Cerebellar cortex (tissue), 1 donor: ENCODE measurements at regions not wholly inside any gene's neighbourhood (a gene's known extent, or its start where the extent isn't known, plus 50 kb on each side); places are given as distances from the start of the nearest gene placed in this dataset.
A peak's percentile ranks its signal among the peaks of the same experiment; 100 is the strongest.
"Not testable (repeated sequence)": the region's sequence is repeated elsewhere in the genome, so short reads cannot be mapped to it uniquely, and the experiment has no call there.

Source experiments
- DNase-seq: peaks from one replicate; pipeline ENCODE4 v3.0.0-alpha.2; 2015; ENCODE audit warnings: low spot score

- DNase-seq = no peak
Observed at GRCh38 chr4:156321203-156321602, 367.5 kb upstream of the CTSO start.

- DNase-seq = no peak
Observed at GRCh38 chr4:156313497-156313896, 359.8 kb upstream of the CTSO start.

GRCh38 chr4:156312261-156312847 is 358.7 kb upstream of the CTSO start:
- DNase-seq = no peak

- no peak for DNase-seq
Observed at GRCh38 chr4:156309031-156309430, 355.4 kb upstream of the CTSO start.

- no peak for DNase-seq
Observed at GRCh38 chr4:156303708-156304107, 350.0 kb upstream of the CTSO start.

- DNase-seq = no peak
Observed at GRCh38 chr4:156298230-156298629, 344.6 kb upstream of the CTSO start.

GRCh38 chr4:156295676-156296195 is 342.1 kb upstream of the CTSO start:
- DNase-seq = no peak

- DNase-seq = peak; percentile 27
Observed at GRCh38 chr4:156294577-156294976, 340.9 kb upstream of the CTSO start.

GRCh38 chr4:156293657-156294297 is 340.1 kb upstream of the CTSO start:
- DNase-seq = no peak

GRCh38 chr4:156291317-156291716 is 337.7 kb upstream of the CTSO start:
- DNase-seq = no peak

GRCh38 chr4:156290811-156291210 is 337.1 kb upstream of the CTSO start:
- DNase-seq = no peak

GRCh38 chr4:156290026-156290425 is 336.4 kb upstream of the CTSO start:
- DNase-seq = not testable (repeated sequence)

GRCh38 chr4:156280686-156281085 is 327.0 kb upstream of the CTSO start:
- no peak for DNase-seq

- no peak for DNase-seq
Observed at GRCh38 chr4:156265407-156265806, 311.7 kb upstream of the CTSO start.

- no peak for DNase-seq
Observed at GRCh38 chr4:156261230-156261629, 307.6 kb upstream of the CTSO start.

GRCh38 chr4:156255230-156256007 is 301.8 kb upstream of the CTSO start:
- DNase-seq = no peak

GRCh38 chr4:156252358-156252921 is 298.8 kb upstream of the CTSO start:
- no peak for DNase-seq

- DNase-seq = no peak
Observed at GRCh38 chr4:156251373-156252065, 297.9 kb upstream of the CTSO start.

- DNase-seq = no peak
Observed at GRCh38 chr4:156248917-156249316, 295.3 kb upstream of the CTSO start.

- no peak for DNase-seq
Observed at GRCh38 chr4:156247470-156247869, 293.8 kb upstream of the CTSO start.

GRCh38 chr4:156243015-156243414 is 289.3 kb upstream of the CTSO start:
- no peak for DNase-seq

GRCh38 chr4:156242390-156242789 is 288.7 kb upstream of the CTSO start:
- no peak for DNase-seq
